ENCODE measurements at regions not wholly inside any gene's neighbourhood (a gene's known extent, or its start where the extent isn't known, plus 50 kb on each side); places are given as distances from the start of the nearest gene placed in this dataset.
A peak's percentile ranks its signal among the peaks of the same experiment; 100 is the strongest.

DNA sequence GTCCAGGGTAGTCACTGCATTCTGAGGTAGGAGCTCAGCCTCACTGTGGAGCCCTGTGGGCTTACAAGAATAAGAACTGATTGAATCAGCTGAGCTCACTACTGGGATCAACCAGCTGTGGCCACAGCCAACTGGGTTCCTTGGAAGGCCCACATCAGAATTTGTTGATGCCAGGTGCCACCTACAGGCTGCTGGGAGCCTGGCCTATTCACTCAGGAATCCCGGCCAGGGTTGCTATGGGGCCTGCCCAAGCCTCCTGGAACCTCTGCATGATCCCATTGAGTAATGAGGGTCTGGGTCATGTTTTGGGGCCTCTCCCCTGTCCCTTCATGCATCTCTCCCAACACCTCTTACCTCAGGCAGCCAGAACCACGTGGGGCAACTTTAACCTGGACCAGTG is 53.9 kb upstream of the KIAA1210 start:
- Mint-ChIP-seq H3K9me3 (no peaks in the 10 kb centered on the region), H3K27ac (no peak overlapping the region), H3K27me3 (ENCODE audit: insufficient read depth) (peaks cover 9% of the 10 kb centered on the region; the same call in 1 of the 2 replicates), H3K4me3 (no peak overlapping the region), H3K36me3 (ENCODE audit: low read depth) (no peaks in the 10 kb centered on the region), H3K4me1 (ENCODE audit: low read depth) (no peaks in the 10 kb centered on the region)
- no peak for DNase-seq
- TF ChIP-seq, protein P1, sequence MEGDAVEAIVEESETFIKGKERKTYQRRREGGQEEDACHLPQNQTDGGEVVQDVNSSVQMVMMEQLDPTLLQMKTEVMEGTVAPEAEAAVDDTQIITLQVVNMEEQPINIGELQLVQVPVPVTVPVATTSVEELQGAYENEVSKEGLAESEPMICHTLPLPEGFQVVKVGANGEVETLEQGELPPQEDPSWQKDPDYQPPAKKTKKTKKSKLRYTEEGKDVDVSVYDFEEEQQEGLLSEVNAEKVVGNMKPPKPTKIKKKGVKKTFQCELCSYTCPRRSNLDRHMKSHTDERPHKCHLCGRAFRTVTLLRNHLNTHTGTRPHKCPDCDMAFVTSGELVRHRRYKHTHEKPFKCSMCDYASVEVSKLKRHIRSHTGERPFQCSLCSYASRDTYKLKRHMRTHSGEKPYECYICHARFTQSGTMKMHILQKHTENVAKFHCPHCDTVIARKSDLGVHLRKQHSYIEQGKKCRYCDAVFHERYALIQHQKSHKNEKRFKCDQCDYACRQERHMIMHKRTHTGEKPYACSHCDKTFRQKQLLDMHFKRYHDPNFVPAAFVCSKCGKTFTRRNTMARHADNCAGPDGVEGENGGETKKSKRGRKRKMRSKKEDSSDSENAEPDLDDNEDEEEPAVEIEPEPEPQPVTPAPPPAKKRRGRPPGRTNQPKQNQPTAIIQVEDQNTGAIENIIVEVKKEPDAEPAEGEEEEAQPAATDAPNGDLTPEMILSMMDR (IDR thresholded peaks at IDR 0.05): peak; percentile 41; the same call in 1 of the 2 replicates

DNA sequence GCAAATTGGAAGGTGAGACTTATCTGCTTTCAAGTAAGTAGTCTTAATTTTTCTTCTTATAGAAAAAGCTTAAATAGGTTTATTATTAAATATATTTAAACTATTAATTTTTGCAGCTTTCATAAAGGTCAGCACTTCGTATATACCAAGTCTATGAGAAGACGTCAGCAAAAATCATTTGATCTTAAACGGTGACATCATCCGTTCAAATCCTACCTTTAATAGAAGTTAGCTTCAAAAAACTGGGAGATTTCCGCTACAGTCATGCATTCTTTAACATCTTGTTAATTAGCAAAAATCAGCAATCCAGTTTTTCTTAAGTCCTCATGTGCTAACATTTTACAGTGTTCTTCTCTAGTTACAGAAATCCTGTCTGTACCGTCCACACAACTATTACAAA is 49.9 kb upstream of the PGRMC1 start:
- TF ChIP-seq, protein P1 (IDR thresholded peaks at IDR 0.05): no peak
- H3K9me3 Mint-ChIP-seq: no peaks in the 10 kb centered on the region
- DNase-seq: no peak
- H3K4me3 Mint-ChIP-seq: no peak overlapping the region
- peaks cover 5% of the 10 kb centered on the region; the same call in 1 of the 2 replicates for H3K4me1 Mint-ChIP-seq (ENCODE audit: low read depth)
- H3K27me3 Mint-ChIP-seq (ENCODE audit: insufficient read depth): peaks cover 9% of the 10 kb centered on the region
- H3K27ac Mint-ChIP-seq: no peak overlapping the region
- no peaks in the 10 kb centered on the region for H3K36me3 Mint-ChIP-seq (ENCODE audit: low read depth)
